DMS114 treated with DMSO at 0.1 percent for 48 hours (cell line): ENCODE measurements at regions not wholly inside any gene's neighbourhood (a gene's known extent, or its start where the extent isn't known, plus 50 kb on each side); places are given as distances from the start of the nearest gene placed in this dataset.

ENCODE experiments used
- DNase-seq: peaks from one replicate; lab custom pipeline; 2025; ENCODE audit not compliant: unreplicated experiment; lab: John Stamatoyannopoulos, UW

- no peak for DNase-seq
These were observed 489.7 kb upstream of the CNKSR2 start for GRCh38 chrX:20884565-20884964.

DNA sequence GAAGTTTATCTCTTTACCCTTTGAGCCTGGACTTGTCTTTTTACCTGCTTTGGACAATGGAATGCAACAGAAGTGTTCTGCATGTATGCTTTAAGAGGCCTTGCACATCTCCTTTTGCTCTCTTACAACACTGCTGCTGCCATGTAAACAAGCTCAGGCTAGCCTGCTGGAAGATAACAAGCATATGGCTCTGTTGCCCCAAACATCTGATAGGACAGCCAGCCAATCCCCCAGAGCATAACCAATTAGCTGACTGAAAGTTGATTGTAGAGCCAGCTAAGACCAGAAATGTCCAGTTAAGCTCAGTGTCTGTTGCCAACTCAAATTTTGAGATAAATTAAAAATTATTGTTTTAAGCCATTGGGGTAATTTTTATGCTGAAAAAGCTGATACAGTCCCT is 510.6 kb upstream of the CNKSR2 start:
- no peak for DNase-seq

DNA sequence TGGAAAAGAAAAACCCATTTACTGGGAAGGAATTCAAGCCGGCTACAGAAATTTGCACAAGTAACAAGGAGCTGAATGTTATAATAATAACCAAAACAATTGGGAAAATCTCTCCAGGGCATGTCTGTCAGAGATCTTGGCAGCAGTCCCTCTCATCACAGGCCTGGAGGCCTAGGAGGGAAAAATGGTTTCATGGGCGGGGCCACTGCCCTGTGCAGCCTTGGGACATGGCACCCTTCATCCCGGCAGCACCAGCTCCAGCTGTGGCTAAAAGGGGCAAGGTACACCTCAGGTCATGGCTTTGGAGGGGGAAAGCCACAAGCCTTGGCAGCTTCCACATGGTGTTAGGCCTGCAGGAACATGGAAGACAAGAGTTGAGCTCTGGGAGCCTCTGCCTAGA is 513.1 kb upstream of the CNKSR2 start:
- no peak for DNase-seq

- no peak for DNase-seq
These were observed 516.5 kb upstream of the CNKSR2 start for GRCh38 chrX:20857746-20858145.

GRCh38 chrX:20838477-20838876 is 535.7 kb upstream of the CNKSR2 start:
- no peak for DNase-seq

- DNase-seq, result no peak
These were observed 544.3 kb upstream of the CNKSR2 start for GRCh38 chrX:20829665-20830491.

DNA sequence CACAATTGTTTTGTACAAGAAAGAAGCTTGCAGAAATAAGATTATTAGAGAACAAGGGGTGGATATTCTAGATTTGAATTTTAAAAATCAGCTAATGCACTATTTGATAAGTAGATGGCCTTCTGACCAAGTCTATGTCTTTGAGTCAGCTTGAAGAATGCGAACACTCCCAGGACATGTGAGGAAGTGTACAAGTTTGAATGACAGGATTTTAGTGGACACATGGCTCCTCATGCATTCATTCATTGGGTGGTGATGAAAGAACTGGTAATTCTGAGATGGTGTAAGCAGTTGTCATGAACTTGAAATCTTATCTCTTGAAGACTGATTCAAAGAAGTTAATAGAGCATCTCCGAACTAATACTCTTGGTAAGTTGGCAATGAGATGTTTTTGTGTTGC is 548.2 kb upstream of the CNKSR2 start:
- no peak for DNase-seq

DNA sequence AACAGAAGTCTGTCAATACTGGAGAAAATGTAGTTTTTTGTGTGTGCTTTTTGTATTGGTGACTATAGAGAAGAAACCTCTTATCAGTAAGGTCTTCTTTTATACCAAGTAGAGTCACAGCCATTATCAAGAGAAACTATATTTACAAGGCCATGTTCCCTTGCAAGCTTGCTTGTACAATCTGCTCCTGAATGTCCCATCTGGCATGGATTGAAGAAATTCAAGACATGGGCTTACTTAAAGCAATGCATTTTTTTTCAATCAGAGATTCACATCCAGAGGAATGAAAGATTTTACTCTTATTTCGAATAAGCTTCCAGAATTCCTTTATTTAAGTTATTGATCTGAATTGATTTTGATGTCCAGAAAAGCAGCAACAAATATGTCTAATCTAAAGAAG is 537.3 kb upstream of the RPS6KA3 start:
- no peak for DNase-seq

GRCh38 chrX:20802036-20802435 is 535.3 kb upstream of the RPS6KA3 start:
- no peak for DNase-seq

DNA sequence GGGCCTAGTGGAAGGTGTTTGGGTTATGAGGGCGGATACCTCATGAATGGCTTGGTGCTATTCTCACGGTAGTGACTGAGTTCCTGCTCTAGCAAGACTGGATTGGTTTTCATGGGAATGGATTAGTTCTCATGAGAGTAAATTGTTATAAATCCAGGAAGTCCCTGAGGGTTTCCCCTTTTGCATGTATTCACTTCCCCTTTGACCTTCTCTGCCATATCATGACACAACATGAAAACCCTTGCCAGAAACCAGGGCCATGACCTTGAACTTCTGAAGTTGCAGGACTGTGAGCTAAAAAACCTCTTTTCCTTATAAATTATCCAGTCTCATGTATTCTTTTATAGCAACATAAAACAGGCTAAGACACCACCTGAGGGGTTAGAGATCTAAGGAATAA is 529.7 kb upstream of the RPS6KA3 start:
- no peak for DNase-seq

DNA sequence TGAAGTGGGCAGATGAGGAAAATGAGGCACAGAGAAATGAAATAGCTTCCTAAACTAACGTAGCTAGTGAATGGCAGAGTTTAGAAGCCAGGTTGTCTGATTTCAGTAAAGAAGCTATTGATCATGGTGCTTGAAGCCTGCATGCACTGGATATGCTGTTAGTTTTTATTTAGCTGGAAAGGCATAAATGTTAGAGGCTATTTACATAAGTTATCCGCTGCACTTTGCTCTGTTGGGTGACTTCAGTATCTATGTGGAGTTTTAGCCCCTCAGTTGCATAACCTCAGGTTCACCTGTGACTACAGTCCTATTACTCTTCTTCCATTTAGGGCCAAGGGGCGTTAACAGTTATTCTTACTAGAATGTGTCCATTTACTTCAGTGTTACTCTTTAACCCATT is 522.4 kb upstream of the RPS6KA3 start:
- DNase-seq, result no peak

GRCh38 chrX:20767346-20767745 is 500.6 kb upstream of the RPS6KA3 start:
- no peak for DNase-seq

DNA sequence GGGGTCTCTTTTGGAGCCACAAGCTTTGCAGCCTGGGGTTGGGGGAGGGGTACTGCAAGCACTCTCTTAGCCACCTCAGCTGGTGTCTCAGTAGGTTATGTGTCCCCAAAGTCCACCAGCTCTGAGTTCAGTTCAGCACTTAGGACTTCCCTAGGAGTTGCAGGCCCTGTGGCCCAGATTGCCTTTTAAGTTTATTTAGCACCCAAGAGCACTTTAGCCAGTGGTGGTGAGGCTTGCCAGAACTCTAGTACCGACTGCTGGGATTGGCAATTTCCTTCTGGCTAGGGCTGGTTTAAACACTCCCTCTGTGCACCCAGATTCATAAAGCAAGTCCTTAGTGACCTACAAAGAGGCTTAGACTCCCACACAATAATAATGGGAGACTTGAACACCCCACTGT is 489.9 kb upstream of the RPS6KA3 start:
- no peak for DNase-seq

DNA sequence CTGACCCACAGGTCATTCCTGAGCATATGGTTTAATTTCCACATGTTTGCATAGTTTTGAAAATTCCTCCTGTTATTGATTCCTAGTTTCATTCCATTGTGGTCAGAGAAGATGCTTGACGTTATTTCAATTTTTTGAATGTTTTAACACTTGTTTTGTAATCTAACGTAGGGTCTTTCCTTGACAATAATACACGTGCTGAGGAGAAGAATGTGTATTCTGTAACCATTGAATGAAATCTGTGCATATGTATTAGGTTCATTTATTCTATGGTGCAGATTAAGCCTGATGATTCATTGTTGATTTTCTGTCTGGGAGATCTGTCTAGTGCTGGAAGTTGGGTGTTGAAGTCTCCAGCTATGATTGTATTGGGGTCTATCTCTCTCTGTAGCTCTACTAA is 486.4 kb upstream of the RPS6KA3 start:
- DNase-seq, result no peak

DNA sequence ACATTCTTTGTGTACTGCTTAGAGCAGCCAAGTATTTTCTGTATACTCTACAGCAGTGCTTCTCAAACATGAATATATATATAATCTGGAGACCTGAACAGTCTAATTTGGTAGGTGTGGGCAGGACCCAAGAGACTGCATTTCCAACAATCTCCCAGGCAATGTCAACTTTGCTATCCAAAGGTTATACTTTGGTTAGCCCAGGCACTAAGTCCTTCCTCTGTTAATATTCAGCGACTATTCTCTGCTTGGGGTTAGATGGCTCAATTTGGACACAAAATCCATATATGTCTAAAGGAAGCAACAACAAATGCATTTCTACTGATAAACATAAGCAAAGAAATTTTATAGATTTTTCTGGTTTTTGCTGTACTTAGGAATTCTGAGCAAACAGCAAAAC is 480.0 kb upstream of the RPS6KA3 start:
- no peak for DNase-seq

- no peak for DNase-seq
These were observed 476.3 kb upstream of the RPS6KA3 start for GRCh38 chrX:20743046-20743445.

GRCh38 chrX:20742106-20742505 is 475.4 kb upstream of the RPS6KA3 start:
- DNase-seq, result no peak

- DNase-seq, result no peak
These were observed 473.7 kb upstream of the RPS6KA3 start for GRCh38 chrX:20740443-20740842.

GRCh38 chrX:20739038-20739745 is 472.5 kb upstream of the RPS6KA3 start:
- DNase-seq, result no peak

- no peak for DNase-seq
These were observed 462.7 kb upstream of the RPS6KA3 start for GRCh38 chrX:20729416-20729815.

DNA sequence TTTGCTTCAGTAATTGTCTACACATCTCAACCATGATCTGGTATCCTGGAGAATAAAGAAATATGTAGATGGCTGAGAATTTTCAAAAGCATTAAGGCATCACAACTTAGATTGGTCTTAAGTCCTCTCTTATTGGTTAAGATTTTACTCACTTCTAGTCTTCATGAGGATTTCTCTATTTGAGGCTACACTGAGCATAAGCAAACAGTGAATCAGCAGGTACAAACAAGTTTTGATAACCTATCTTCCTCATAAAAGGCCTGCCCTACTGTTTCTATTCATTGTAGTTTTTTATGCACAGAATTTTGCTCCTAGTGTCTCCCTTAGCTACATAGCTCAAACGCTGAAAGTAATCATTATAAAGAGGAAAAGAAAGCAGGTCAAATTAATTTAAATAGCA is 460.7 kb upstream of the RPS6KA3 start:
- no peak for DNase-seq

DNA sequence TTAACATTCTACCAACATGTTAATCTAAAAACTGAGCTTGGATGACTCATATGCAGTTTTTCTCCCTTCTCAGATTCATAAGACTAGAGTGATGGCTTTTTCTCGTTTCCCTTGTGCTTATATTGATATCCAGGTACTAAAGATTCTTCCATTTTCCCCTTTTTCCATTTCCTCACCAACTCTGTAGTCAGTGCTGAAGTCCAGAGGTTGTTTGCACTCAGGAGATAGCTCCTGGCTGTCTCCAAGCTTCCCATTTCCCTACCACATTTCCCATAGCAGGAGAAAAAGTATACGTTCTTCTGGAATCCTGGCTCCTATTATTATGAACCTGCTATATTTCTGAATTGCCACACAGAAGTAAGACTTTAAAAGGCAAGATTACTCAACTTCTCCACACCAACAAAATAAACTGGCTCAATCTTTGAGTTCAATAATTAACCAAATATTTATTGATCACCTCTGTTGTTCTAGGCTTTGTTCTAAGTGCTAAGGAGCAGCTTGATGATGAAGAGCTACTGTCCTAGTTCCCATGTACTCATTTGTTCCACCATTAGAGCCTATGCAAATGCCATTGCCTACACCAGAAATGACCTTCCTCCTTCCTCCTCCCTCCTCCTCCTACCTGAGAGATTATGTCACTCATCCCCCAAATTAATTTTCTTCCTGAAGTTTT is 454.4 kb upstream of the RPS6KA3 start:
- no peak for DNase-seq
